Nephron (organoid): ENCODE measurements at regions not wholly inside any gene's neighbourhood (a gene's known extent, or its start where the extent isn't known, plus 50 kb on each side); places are given as distances from the start of the nearest gene placed in this dataset.

Experiments used
- H3K27ac Mint-ChIP-seq, 3 experiments: 2 replicates each; pipeline ENCODE4 v1.8.0; 2020; ENCODE audit warnings: mixed read lengths in 3 of 3, mild to moderate bottlenecking in 2 of 3, moderate library complexity in 1 of 3
- H3K27me3 Mint-ChIP-seq: 2 replicates; pipeline ENCODE4 v1.8.0; 2021; ENCODE audit warnings: low read depth, mild to moderate bottlenecking, moderate library complexity, mixed read lengths
- H3K36me3 Mint-ChIP-seq: 2 replicates; pipeline ENCODE4 v1.8.0; 2020; ENCODE audit warnings: low read depth, mixed read lengths
- H3K4me1 Mint-ChIP-seq: 2 replicates; pipeline ENCODE4 v1.8.0; 2020; ENCODE audit warnings: mixed read lengths
- H3K4me3 Mint-ChIP-seq, 3 experiments: 2 replicates each; pipeline ENCODE4 v1.8.0; 2020; ENCODE audit warnings: mild to moderate bottlenecking in 3 of 3, mixed read lengths in 3 of 3, moderate library complexity in 2 of 3
- H3K9me3 Mint-ChIP-seq: 2 replicates; pipeline ENCODE4 v1.8.0; 2020; ENCODE audit warnings: mixed read lengths
- CTCF ChIP-seq, 3 experiments: fragments of 200-600 bp; sonication (generic); IDR thresholded peaks; one replicate each; pipeline ENCODE4 v1.5.0; 2021; ENCODE audit warnings: antibody characterized with exemption in 3 of 3; ENCODE audit not compliant: unreplicated experiment in 3 of 3

- Mint-ChIP-seq H3K27me3 (no peaks in the 10 kb centered on the region), H3K27ac (peak overlapping the region in 1 of 3 experiments; percentile 65), H3K4me3 (no peak overlapping the region), H3K36me3 (no peaks in the 10 kb centered on the region), H3K9me3 (peaks cover 12% of the 10 kb centered on the region), H3K4me1 (peaks cover 16% of the 10 kb centered on the region)
- no peak for TF ChIP-seq CTCF (IDR thresholded peaks at IDR 0.05; ENCODE audit: unreplicated experiment in 3 of 3)
Measured at GRCh38 chr11:57103899-57104605, 77.7 kb upstream of the LRRC55 start.

GRCh38 chr11:57109331-57109730, 72.4 kb upstream of the LRRC55 start:
- TF ChIP-seq CTCF (IDR thresholded peaks at IDR 0.05; ENCODE audit: unreplicated experiment in 3 of 3) = no peak
- no peaks in the 10 kb centered on the region for H3K36me3 Mint-ChIP-seq
- H3K4me3 Mint-ChIP-seq = no peak overlapping the region
- no peaks in the 10 kb centered on the region for H3K27me3 Mint-ChIP-seq
- no peak overlapping the region for H3K27ac Mint-ChIP-seq
- no peaks in the 10 kb centered on the region for H3K4me1 Mint-ChIP-seq
- peaks cover 16% of the 10 kb centered on the region for H3K9me3 Mint-ChIP-seq

- Mint-ChIP-seq H3K4me3 (no peak overlapping the region), H3K27ac (no peak overlapping the region), H3K27me3 (no peaks in the 10 kb centered on the region), H3K9me3 (peaks cover 12% of the 10 kb centered on the region), H3K36me3 (no peaks in the 10 kb centered on the region), H3K4me1 (no peaks in the 10 kb centered on the region)
- no peak for TF ChIP-seq CTCF (IDR thresholded peaks at IDR 0.05; ENCODE audit: unreplicated experiment in 3 of 3)
Measured at GRCh38 chr11:57111619-57112018, 70.1 kb upstream of the LRRC55 start.

- no peaks in the 10 kb centered on the region for H3K36me3 Mint-ChIP-seq
- TF ChIP-seq CTCF (IDR thresholded peaks at IDR 0.05; ENCODE audit: unreplicated experiment in 3 of 3) = peak in 2 of 3 experiments; percentile 33 to 58
- H3K4me3 Mint-ChIP-seq = no peak overlapping the region
- peaks cover 8% of the 10 kb centered on the region for H3K9me3 Mint-ChIP-seq
- H3K27me3 Mint-ChIP-seq = no peaks in the 10 kb centered on the region
- H3K4me1 Mint-ChIP-seq = peaks cover 3% of the 10 kb centered on the region
- no peak overlapping the region for H3K27ac Mint-ChIP-seq
Measured at GRCh38 chr11:57116654-57117053, 65.1 kb upstream of the LRRC55 start.

GRCh38 chr11:57120192-57120965, 61.4 kb upstream of the LRRC55 start:
- no peak for TF ChIP-seq CTCF (IDR thresholded peaks at IDR 0.05; ENCODE audit: unreplicated experiment in 3 of 3)
- Mint-ChIP-seq H3K27me3 (no peaks in the 10 kb centered on the region), H3K36me3 (no peaks in the 10 kb centered on the region), H3K9me3 (peaks cover 8% of the 10 kb centered on the region), H3K4me1 (peaks cover 35% of the 10 kb centered on the region), H3K27ac (no peak overlapping the region), H3K4me3 (no peak overlapping the region)
